Hepatocyte (in vitro differentiated cells): ENCODE measurements at regions not wholly inside any gene's neighbourhood (a gene's known extent, or its start where the extent isn't known, plus 50 kb on each side); places are given as distances from the start of the nearest gene placed in this dataset.

Experiments used
- DNase-seq: peaks from one replicate; pipeline ENCODE4 v3.0.0-alpha.2; 2016; ENCODE audit warnings: low spot score
- H2AFZ ChIP-seq: fragments of 200-600 bp; sonication (generic); 2 replicates; pipeline ENCODE4 v1.6.0; 2016; ENCODE audit warnings: antibody characterized with exemption, mild to moderate bottlenecking
- H3K27ac ChIP-seq: fragments of 200-600 bp; sonication (generic); 2 replicates; pipeline ENCODE4 v1.5.1; 2016; ENCODE audit warnings: mild to moderate bottlenecking
- H3K27me3 ChIP-seq: fragments of 200-600 bp; sonication (generic); 2 replicates; pipeline ENCODE4 v1.6.1; 2016
- H3K36me3 ChIP-seq: fragments of 200-600 bp; sonication (generic); replicated peaks from 2 replicates; pipeline ENCODE4 v1.5.1; 2016; ENCODE audit warnings: low read depth; ENCODE audit not compliant: insufficient read depth
- H3K4me1 ChIP-seq: fragments of 200-600 bp; sonication (generic); 2 replicates; pipeline ENCODE4 v1.5.1; 2016; ENCODE audit warnings: mild to moderate bottlenecking, moderate library complexity; ENCODE audit not compliant: insufficient read depth
- H3K4me2 ChIP-seq: fragments of 200-600 bp; sonication (generic); 2 replicates; pipeline ENCODE4 v1.6.0; 2016
- H3K4me3 ChIP-seq: fragments of 200-600 bp; sonication (generic); 2 replicates; pipeline ENCODE4 v1.5.1; 2016; ENCODE audit warnings: mild to moderate bottlenecking
- H3K79me2 ChIP-seq: fragments of 200-600 bp; sonication (generic); 2 replicates; pipeline ENCODE4 v1.6.0; 2017; ENCODE audit warnings: mild to moderate bottlenecking
- H3K9me2 ChIP-seq: fragments of 200-600 bp; sonication (generic); replicated peaks from 2 replicates; pipeline ENCODE4 v1.6.0; 2017; ENCODE audit warnings: mild to moderate bottlenecking; ENCODE audit not compliant: insufficient read depth
- H3K9me3 ChIP-seq: fragments of 200-600 bp; sonication (generic); 2 replicates; pipeline ENCODE4 v1.5.1; 2016; ENCODE audit warnings: low read depth, mild to moderate bottlenecking
- H4K20me1 ChIP-seq: fragments of 200-600 bp; sonication (generic); 2 replicates; pipeline ENCODE4 v1.6.0; 2016; ENCODE audit warnings: mild to moderate bottlenecking; ENCODE audit not compliant: insufficient read depth, poor library complexity, severe bottlenecking
- EZH2 ChIP-seq: fragments of 200-600 bp; sonication (generic); IDR thresholded peaks from 2 replicates; pipeline ENCODE4 v1.6.1; 2016; ENCODE audit warnings: antibody characterized with exemption, mild to moderate bottlenecking, borderline replicate concordance
- EZH2phosphoT487 ChIP-seq: fragments of 200-600 bp; sonication (generic); IDR thresholded peaks from one replicate; pipeline ENCODE4 v1.6.1; 2018; ENCODE audit warnings: antibody characterized with exemption, mild to moderate bottlenecking, low read depth, moderate library complexity; ENCODE audit not compliant: unreplicated experiment, severe bottlenecking
- WGBS: methylation state at CpG from one replicate; pipeline ENCODE4 v1.1.6; 2016; ENCODE audit warnings: low lambda C conversion rate; ENCODE audit errors: missing lambda C conversion rate; 5-methylcytosine and 5-hydroxymethylcytosine counted together
- TF ChIP-seq, protein P1 (sequence below): fragments of 200-600 bp; sonication (generic); IDR thresholded peaks from 2 replicates; pipeline ENCODE4 v1.5.1; 2016; ENCODE audit warnings: antibody characterized with exemption, mild to moderate bottlenecking; ENCODE audit not compliant: poor library complexity

DNA sequence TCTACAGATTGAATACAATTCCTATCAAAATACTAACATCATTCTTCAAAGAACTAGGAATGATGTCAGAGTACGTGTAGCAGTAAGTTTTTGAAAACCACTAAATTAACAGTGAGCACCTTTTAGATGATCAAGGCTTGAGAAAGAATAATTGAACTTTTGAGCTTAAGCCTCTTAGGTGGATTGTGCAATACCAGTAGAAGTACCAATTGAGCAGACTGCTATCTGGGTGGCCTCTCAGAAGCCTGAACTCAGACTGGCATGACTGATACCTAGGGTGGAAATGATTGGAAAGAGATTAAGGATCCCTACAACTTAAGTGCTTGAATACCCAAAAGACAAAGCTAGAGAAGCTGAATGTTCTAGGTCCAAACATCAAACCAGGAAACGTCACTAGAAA lies 200.3 kb upstream of the GALNTL6 start:
- no peak overlapping the region for H3K4me3 ChIP-seq
- H3K9me2 ChIP-seq: no peaks in the 10 kb centered on the region
- no peaks in the 10 kb centered on the region for H3K36me3 ChIP-seq
- no peaks in the 10 kb centered on the region for H3K79me2 ChIP-seq
- no peak overlapping the region for H3K27ac ChIP-seq
- DNase-seq: no peak
- no peaks in the 10 kb centered on the region for H3K9me3 ChIP-seq
- H4K20me1 ChIP-seq: no peaks in the 10 kb centered on the region
- H3K4me1 ChIP-seq: no peaks in the 10 kb centered on the region
- no peak overlapping the region for H2AFZ ChIP-seq
- H3K4me2 ChIP-seq: no peak overlapping the region
- H3K27me3 ChIP-seq: no peaks in the 10 kb centered on the region
- TF ChIP-seq EZH2phosphoT487: no peak
- no peak for TF ChIP-seq EZH2
- TF ChIP-seq, protein P1, sequence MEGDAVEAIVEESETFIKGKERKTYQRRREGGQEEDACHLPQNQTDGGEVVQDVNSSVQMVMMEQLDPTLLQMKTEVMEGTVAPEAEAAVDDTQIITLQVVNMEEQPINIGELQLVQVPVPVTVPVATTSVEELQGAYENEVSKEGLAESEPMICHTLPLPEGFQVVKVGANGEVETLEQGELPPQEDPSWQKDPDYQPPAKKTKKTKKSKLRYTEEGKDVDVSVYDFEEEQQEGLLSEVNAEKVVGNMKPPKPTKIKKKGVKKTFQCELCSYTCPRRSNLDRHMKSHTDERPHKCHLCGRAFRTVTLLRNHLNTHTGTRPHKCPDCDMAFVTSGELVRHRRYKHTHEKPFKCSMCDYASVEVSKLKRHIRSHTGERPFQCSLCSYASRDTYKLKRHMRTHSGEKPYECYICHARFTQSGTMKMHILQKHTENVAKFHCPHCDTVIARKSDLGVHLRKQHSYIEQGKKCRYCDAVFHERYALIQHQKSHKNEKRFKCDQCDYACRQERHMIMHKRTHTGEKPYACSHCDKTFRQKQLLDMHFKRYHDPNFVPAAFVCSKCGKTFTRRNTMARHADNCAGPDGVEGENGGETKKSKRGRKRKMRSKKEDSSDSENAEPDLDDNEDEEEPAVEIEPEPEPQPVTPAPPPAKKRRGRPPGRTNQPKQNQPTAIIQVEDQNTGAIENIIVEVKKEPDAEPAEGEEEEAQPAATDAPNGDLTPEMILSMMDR: no peak
- 75% methylated on average over 2 of the region's 2 CpGs for WGBS

DNA sequence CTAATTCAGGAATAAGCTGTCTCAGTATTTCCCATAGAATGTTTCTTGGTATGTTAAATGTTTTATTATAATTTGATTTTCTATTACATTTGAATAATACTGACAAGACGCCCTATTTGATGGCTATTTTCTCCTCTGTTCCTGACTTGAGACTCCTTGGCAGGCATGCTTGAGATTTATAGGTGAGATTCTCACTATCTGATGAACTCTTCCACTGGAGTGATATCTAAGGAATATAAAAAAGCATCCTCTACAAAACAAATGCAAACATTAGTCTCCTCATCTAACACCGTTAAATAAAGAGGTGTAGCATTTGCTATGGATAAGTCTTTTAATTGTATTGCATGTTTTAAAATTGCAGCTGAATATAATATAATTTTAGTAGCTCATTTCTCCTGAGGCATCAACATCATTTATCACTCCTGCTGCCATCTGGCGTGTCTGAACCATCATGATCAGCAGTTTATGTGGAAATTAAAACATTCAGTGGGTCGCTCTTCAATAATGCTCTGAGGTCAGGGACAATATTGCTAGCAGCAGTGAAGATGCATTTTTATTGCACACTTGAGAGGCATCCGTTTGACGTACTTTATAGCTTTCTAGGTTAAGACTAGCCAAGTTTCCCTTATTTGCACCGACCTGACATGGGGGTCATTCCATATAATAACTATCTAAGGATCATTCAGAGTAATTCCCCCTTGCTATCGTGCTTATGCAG lies 210.4 kb upstream of the GALNTL6 start:
- DNase-seq: no peak

DNA sequence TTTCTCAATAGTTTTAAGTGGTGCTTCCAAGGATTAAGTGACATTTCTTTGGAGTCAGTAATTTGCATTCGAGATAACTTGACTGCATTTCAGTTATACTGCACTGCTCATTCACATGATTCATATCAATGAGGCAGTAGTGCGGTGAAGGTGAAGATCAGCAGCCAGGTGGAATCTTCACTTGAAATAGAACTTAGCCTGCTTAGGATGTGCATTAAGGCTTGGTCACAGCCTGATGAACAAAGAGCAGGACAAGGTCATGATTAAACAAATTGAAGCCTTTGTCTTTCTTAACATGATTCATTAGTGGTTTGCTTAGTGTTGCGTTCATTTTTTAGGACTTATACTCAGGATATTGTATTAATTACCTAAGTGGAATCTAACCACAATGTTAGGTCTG lies 212.1 kb upstream of the GALNTL6 start:
- Histone ChIP-seq H3K9me2 (no peaks in the 10 kb centered on the region), H3K4me1 (no peaks in the 10 kb centered on the region), H2AFZ (no peak overlapping the region), H3K27ac (no peak overlapping the region), H3K27me3 (no peaks in the 10 kb centered on the region), H3K4me2 (no peak overlapping the region), H3K4me3 (no peak overlapping the region), H3K79me2 (no peaks in the 10 kb centered on the region), H3K36me3 (no peaks in the 10 kb centered on the region), H3K9me3 (no peaks in the 10 kb centered on the region), H4K20me1 (no peaks in the 10 kb centered on the region)
- 94% methylated on average over 3 of the region's 3 CpGs for WGBS
- DNase-seq: no peak
- TF ChIP-seq EZH2phosphoT487: no peak
- TF ChIP-seq, protein P1: no peak
- TF ChIP-seq EZH2: no peak

More for the DNA sequence above, 210.4 kb upstream of the GALNTL6 start:
- H2AFZ ChIP-seq: no peak overlapping the region
- no peaks in the 10 kb centered on the region for H3K27me3 ChIP-seq
- H3K4me3 ChIP-seq: no peak overlapping the region
- no peaks in the 10 kb centered on the region for H3K9me3 ChIP-seq
- H3K36me3 ChIP-seq: no peaks in the 10 kb centered on the region
- WGBS: 71% methylated on average over 8 of the region's 8 CpGs
- TF ChIP-seq EZH2 (no peak), EZH2phosphoT487 (no peak)
- TF ChIP-seq, protein P1: no peak
- H3K4me2 ChIP-seq: no peak overlapping the region
- H3K9me2 ChIP-seq: no peaks in the 10 kb centered on the region
- H3K4me1 ChIP-seq: no peaks in the 10 kb centered on the region
- H4K20me1 ChIP-seq: no peaks in the 10 kb centered on the region
- H3K79me2 ChIP-seq: no peaks in the 10 kb centered on the region
- no peak overlapping the region for H3K27ac ChIP-seq
